EH (cell line): ENCODE measurements at regions not wholly inside any gene's neighbourhood (a gene's known extent, or its start where the extent isn't known, plus 50 kb on each side); places are given as distances from the start of the nearest gene placed in this dataset.
A peak's percentile ranks its signal among the peaks of the same experiment; 100 is the strongest.
"Not testable (repeated sequence)": the region's sequence is repeated elsewhere in the genome, so short reads cannot be mapped to it uniquely, and the experiment has no call there.

Source experiments
- DNase-seq: peaks from one replicate; pipeline ENCODE4 v3.0.0-alpha.2; 2015; ENCODE audit warnings: low read depth

DNA sequence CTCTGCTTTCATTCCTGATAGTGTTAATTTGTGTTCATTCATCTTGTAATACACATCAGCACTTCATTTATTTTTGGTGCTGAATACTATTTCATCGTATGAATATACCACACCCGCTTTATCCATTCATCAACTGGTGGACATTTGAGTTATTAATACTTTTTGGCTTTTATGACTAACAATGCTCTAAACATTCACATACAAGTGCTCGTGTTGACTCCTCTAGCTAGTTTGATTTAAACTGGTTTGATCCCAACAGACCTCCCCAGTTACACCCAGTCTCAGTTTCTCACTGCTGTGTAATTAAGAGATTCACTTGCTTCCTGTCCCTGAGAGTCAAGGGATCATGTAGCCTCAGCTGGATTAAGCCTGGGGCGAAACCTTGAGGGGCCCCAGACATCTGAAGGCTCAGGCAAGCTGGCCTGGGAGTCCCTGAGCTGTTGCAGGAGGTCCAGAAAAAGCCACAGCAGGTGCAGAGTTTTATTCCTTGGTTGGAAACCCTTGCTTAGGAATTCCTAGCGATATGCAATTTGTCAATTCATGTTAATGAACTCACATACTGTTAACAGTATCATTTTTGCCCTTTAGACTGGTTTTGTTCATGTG, 52.8 kb upstream of the CLDN24 start:
- DNase-seq: no peak

DNA sequence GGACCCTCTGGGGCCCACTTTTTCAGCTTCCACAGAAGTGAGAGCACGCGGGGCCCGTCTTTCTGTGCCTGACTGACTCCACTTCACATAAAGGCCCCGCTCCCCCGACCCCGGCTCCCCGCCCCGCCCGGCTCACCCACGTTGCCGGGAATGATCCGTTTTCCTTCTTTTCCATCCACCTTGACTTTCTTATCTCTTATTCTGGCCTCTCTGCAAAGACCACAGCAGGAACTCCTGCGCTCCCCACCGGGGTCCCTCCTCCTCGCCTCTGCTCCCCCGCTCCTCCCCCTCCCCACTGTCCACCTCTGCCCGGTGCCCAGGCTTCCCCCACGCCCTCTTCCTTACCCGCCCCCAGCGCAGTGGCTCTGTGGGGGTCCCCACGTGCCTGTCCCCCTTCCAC, 54.2 kb upstream of the CLDN24 start:
- no peak for DNase-seq

DNA sequence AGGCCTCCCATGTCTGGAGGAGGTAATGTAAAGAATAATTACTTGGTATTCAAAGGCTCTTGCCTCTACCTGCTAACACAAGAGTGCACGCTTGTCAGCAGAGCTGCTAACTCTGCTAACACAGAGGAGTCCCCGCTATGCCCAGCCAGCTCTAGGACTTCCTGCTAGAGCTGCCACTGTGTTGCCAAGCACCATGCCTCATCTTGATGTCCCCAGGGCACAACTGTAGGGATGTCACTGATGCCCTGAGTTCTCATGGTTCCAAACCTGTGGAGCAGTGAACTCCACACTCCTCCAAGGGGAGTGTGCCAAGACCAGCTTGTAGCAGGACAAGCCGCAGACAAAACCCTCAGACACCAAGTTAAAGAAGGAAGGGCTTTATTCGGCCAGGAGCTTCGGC, 55.3 kb upstream of the CLDN24 start:
- DNase-seq: no peak

DNA sequence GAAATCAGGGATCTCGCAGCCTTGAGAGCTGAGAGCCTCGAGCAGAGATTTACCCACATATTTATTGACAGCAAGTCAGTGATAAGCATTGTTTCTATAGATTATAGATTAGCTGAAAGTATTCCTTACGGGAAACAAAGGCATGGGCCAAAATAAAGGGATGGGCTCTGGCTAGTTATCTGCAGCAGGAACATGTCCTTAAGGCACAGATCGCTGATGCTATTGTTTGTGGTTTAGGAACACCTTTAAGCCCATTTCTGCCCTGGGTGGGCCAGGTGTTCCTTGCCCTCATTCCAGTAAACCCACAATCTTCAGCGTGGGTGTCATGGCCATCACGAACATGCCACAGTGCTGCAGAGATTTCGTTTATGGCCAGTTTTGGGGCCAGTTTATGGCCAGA, 56.1 kb upstream of the CLDN24 start:
- not testable (repeated sequence) for DNase-seq

DNA sequence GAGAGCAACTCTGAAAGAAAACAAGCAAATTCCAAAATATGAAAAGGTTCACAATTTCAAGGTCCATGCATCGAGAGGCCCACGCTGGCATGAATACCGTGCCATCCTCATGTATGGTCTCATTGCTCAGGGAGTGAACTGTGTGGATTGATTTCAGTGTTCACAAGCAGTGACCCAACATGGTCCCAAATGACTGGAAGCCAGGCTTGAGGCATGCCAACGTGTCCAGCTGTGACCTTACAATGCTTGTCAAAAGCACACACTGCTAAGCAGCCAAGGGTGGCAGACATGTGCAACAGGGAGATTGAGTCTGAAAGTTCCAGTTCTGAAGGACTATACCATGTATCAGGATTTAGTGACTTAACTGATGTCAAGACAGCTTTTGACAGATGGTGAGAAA, 58.7 kb upstream of the CLDN24 start:
- no peak for DNase-seq

DNA sequence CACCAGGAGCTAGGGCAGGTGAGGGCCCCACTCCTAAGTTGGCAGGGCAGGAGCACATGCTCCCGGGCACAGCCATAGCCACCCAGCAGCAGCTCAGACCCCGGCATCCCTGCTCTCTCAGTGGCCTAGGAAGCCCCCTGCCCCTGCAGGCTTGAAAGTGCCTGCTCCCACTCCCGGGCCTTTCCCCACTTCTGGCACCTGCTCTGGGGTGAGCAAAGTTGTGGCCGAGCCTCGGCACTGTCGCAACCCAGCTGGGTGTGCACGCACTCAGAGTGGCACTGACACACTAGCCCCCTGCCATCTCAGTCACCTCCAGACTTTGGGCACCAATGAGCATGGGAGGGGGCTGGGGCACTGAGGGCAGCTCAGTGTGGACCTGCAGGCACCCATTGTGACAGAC, 60.8 kb upstream of the CDKN2AIP start:
- no peak for DNase-seq

DNA sequence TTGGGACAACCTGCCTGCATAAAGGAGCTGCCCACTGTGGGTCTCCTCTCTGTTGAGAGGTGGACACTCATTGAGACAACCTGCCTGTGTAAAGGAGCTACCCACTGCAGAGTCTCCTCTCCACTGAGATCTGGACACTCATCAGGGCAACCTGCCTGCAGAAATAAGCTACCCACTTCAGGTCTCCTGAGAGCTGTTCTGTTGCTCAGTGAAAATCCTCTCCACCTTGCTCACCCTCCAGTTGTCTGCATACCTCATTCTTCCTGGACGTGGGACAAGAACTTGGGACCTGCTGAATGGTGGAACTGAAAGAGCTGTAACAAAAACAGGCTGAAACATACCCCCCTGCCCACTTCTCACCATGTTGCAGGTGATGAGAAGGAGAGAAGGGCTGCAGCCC, 59.9 kb upstream of the CDKN2AIP start:
- no peak for DNase-seq

DNA sequence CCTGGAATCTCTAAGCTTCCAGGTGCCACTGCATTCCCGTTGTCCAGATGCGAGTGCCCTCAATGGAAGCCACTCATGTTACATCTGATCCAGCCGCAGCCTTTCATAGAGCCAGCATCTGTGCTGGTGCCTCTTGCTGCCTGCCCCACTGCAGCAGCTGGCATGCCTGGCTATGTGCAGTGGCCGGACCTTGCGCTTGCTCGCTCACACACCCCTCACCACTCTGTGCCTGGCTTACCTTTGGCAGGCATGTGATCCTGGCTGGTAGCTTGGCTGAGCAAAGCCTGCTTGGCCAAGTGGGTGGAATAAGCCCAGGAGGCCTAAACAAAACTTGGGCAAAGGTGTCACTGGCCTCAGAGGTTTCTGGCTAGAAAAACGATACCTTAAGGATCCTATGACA, 59.5 kb upstream of the CDKN2AIP start:
- no peak for DNase-seq

DNA sequence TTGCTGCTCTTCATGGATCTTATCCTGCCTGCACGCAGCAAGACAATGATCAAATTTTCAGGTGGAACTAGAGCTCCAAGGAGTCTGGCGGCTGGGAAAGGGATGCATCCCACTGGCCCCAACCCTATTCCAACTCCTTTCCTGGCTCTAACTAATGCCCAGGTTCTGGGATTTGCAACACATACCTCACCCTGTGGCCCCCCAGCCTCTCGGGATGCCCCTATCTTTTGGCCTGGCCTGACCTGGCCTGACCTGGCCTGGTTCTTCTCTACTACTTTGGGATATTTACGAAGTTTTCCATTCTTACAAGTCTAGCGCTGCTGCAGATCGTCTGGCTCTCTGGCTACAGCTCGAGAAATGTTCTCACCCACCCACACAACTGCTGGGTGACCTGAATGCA, 56.4 kb upstream of the CDKN2AIP start:
- DNase-seq: no peak

DNA sequence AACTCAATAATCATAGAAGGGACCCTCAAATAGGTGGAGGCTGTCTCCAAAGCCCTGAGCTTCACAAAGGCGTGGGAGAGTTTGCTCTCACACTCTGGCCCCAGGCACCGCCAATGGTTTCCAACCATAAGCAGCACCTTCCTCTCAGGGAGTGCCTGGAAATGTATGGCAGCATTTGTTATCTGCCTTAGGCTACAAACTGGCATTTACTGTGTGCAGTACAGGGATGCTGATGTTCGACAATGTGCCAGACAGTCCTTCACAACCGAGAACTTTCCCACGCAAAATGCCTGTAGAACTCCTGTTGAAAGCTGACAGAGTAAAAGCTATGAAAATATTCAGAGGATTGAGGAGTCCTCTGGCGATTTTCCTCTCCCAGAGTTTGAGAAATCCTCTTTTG, 55.7 kb upstream of the CDKN2AIP start:
- DNase-seq: no peak

DNA sequence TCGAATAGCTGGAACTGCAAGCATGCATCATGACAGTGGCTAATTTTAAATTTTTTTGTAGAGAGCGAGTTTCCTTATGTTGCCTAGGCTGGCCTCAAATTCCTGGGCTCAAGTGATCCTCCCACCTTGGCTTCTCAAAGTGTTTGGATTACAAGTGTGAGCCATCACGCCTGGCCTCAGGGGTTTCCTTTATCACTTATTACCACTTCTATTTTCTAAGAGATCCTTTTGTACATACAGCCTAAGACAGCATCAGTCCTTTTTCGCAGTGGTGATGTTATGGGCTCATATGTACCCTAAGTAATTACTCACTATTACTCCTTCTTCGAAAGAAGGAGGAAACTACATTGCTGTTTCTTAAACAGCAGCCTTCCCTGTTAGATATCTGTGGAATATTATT, 54.1 kb upstream of the CDKN2AIP start:
- peak; percentile 19 for DNase-seq

DNA sequence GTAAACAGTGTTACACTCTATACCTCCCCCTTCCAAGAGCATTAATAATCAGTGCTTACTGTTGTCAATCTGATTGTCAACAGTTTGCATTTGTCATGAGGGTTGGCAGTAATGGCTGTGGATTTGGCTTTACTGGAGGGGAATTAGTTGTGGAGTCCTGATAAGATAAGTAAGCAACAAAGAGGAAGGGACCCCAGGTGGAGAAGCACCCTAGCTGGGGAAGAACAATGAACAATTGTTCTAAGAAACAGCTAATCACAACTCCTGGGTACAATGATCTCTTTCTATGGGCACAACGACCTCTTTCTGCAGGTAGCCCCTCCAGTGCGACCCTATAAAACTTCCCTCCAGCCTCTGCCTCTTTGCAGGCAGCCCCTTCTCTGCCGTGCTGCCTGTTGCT, 53.2 kb upstream of the CDKN2AIP start:
- DNase-seq: no peak

DNA sequence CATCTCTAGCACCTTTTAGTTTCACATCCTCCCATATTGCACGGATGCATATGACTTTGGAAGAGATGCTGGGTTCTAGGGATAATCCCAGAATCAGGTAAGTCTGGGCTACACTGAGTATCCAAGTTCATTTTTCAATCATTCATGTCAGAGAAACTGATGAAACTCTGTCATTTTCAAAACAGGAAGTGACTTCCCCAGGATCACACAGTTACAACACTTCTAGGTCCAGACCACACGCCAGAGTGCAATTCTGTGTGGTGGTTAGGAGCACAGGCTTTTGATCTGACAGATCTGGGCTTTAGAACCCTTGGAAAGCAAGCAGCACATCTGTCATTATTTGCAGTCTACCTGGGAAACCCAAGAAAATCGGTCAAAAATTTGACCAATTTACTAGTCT, 52.1 kb upstream of the CDKN2AIP start:
- no peak for DNase-seq

DNA sequence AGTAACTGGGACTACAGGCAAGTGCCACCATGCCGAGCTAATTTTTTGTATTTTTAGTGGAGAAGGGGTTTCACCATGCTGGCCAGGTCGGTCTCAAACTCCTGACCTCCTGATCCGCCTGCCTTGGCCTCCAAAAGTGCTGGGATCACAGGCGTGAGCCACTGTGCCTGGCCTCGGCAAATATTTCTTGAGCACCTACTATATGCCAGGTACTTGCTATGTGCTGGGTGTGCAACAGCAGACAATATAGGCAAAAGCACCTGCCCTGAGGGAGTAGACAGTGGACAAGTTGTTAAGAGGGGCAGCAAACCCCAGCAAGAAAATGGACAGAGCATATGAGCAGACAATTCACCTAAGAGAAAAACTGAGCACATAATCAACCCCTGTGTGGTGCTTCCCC, 51.0 kb upstream of the CDKN2AIP start:
- no peak for DNase-seq

DNA sequence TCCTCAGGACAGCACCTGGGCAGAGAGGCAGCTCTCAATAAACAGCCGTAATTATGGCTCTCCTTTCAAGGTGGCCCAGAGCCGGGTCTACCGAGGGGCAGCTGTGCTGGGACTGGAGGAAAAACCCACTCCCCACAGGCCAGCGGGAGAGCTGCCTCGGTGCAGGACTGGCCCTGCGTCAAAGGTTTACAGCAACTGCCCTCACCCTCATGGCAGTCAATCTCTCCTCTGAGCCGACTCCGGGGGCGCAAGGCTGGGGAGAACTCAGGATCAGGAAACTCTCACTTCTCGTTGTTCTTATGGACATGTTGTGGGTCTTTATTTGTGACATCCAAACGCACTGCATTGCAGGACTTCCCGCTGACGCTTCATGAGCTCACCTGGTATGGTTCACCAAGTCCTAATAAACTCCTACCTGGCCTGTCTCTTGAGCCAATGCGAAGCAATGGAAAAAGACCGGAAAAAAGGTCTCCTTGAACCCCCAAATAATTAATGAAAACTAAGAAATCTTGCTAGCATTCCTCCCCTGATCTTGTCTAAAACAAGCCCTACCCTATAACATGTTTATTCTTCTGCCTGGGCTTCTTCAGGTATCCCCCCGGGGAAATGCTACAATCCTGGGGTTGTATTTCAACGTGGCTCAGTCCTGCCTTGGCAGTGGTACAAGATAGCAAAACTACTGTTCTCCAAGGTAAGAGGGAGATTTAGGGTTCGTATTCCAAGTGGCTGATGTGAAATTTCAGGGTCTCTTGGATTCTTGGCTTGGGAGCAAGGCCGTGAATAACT, 50.1 kb upstream of the CDKN2AIP start:
- no peak for DNase-seq
